ENCODE measurements at regions not wholly inside any gene's neighbourhood (a gene's known extent, or its start where the extent isn't known, plus 50 kb on each side); places are given as distances from the start of the nearest gene placed in this dataset.

DNA sequence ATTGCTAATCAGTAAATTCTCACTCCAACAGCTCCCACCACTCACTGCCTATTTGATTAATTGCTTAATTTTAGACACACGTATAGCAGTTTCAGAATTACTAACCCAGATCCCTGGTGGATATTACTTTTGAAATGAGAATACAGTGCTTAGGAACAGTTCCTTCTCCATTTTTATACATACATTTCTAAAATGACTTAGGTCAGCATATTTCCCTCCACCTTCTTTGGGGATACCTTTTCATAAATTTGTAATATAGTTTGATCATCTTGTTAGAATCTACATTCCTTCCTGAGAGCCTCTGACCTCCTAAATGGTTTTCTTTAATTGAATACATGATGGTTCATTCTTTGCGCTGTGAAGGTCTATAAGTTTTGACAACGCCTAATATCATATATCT is 279.8 kb upstream of the NETO1 start:
- Histone ChIP-seq H3K36me3 (ENCODE audit: control insufficient read depth in 4 of 4, insufficient read depth in 3 of 4, low read depth in 1 of 4, low read length in 3 of 4) (no peaks in the 10 kb centered on the region), H3K27me3 (ENCODE audit: control insufficient read depth in 4 of 4, insufficient read depth in 4 of 4, low read length in 3 of 4) (no peaks in the 10 kb centered on the region), H3K27ac (ENCODE audit: low read depth in 1 of 2, low read length in 2 of 2) (no peak overlapping the region), H3K4me1 (ENCODE audit: control insufficient read depth in 4 of 4, insufficient read depth in 4 of 4, low read length in 3 of 4) (no peaks in the 10 kb centered on the region), H3K9ac (ENCODE audit: low read depth in 1 of 2, low read length in 2 of 2) (no peak overlapping the region), H3K9me3 (ENCODE audit: control insufficient read depth in 4 of 4, low read length in 3 of 4) (no peaks in the 10 kb centered on the region), H3K4me3 (ENCODE audit: low read depth in 1 of 3, low read length in 3 of 3) (no peak overlapping the region)
- TF ChIP-seq YY1 (IDR thresholded peaks at IDR 0.05) (no peak), FOXA1 (IDR thresholded peaks at IDR 0.05) (no peak), GABPA (IDR thresholded peaks at IDR 0.05 in 1 of 2, conservative IDR thresholded peaks at IDR 0.05 in 1 of 2) (no peak), CTCF (IDR thresholded peaks at IDR 0.05; ENCODE audit: low read depth, low read length, missing input control) (no peak), NR2F2 (IDR thresholded peaks at IDR 0.05) (no peak), HNF4A (conservative IDR thresholded peaks at IDR 0.05) (no peak)
- TF ChIP-seq, protein P1, sequence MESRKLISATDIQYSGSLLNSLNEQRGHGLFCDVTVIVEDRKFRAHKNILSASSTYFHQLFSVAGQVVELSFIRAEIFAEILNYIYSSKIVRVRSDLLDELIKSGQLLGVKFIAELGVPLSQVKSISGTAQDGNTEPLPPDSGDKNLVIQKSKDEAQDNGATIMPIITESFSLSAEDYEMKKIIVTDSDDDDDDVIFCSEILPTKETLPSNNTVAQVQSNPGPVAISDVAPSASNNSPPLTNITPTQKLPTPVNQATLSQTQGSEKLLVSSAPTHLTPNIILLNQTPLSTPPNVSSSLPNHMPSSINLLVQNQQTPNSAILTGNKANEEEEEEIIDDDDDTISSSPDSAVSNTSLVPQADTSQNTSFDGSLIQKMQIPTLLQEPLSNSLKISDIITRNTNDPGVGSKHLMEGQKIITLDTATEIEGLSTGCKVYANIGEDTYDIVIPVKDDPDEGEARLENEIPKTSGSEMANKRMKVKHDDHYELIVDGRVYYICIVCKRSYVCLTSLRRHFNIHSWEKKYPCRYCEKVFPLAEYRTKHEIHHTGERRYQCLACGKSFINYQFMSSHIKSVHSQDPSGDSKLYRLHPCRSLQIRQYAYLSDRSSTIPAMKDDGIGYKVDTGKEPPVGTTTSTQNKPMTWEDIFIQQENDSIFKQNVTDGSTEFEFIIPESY (IDR thresholded peaks at IDR 0.05) = no peak
- DNase-seq (ENCODE audit: low spot score) = no peak
- WGBS = 69% methylated on average over 3 of the region's 3 CpGs

DNA sequence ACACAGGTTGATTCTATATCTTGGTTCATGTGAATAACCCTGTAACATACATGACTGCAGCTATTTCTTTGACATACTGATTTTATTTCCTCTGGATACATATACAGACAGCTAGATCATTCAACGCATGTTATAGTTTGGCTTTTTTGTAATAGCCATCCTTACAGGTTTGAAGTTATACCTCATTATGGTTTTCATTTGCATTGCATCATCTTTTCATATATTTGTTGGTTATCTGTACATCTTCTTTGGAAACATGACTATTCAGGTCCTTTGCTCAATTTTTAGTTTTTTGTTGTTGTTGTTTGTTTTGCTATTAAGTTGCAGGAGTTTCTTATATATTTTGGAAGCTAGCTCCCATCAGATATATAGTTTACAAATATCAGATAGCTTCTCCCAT is 276.2 kb upstream of the NETO1 start:
- H3K9me3 ChIP-seq (ENCODE audit: control insufficient read depth in 4 of 4, low read length in 3 of 4) = no peaks in the 10 kb centered on the region

DNA sequence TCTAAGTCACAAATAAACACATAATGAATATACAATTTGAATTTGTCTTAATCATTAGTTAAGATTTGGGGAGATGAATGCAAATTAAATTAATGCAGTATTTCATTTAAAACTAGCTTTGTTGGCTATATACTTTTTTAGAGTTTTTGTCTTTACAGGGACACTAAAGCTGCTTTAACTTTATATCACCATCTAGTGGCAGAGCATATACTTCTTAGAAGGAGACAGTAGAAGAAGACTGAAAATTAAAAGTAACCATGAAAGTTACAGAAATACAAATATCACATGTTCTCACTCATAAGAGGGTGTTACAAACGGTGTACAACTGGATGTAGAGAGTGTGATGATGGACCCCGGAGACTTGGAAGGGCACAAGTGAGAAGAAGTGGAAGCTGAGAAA is 268.3 kb upstream of the NETO1 start:
- H3K9ac ChIP-seq (ENCODE audit: low read depth in 1 of 2, low read length in 2 of 2) = no peak overlapping the region
- no peak overlapping the region for H3K4me3 ChIP-seq (ENCODE audit: low read depth in 1 of 3, low read length in 3 of 3)
- no peaks in the 10 kb centered on the region for H3K27me3 ChIP-seq (ENCODE audit: control insufficient read depth in 4 of 4, insufficient read depth in 4 of 4, low read length in 3 of 4)
- TF ChIP-seq RAD21 (IDR thresholded peaks at IDR 0.05) = peak; percentile 38 to 59
- no peak for TF ChIP-seq RXRA (IDR thresholded peaks at IDR 0.05)
- DNase-seq (ENCODE audit: low spot score) = no peak
- H3K27ac ChIP-seq (ENCODE audit: low read depth in 1 of 2, low read length in 2 of 2) = no peak overlapping the region
- WGBS = 50% methylated on average over 2 of the region's 2 CpGs
- H3K9me3 ChIP-seq (ENCODE audit: control insufficient read depth in 4 of 4, low read length in 3 of 4) = no peaks in the 10 kb centered on the region
- H3K4me1 ChIP-seq (ENCODE audit: control insufficient read depth in 4 of 4, insufficient read depth in 4 of 4, low read length in 3 of 4) = no peaks in the 10 kb centered on the region
- H3K36me3 ChIP-seq (ENCODE audit: control insufficient read depth in 4 of 4, insufficient read depth in 3 of 4, low read depth in 1 of 4, low read length in 3 of 4) = peaks cover 0 to 1% (median 0%) of the 10 kb centered on the region in 4 donors

More for the DNA sequence above, 276.2 kb upstream of the NETO1 start:
- no peak overlapping the region for H3K27ac ChIP-seq (ENCODE audit: low read depth in 1 of 2, low read length in 2 of 2)
- DNase-seq (ENCODE audit: low spot score) = no peak
- H3K4me1 ChIP-seq (ENCODE audit: control insufficient read depth in 4 of 4, insufficient read depth in 4 of 4, low read length in 3 of 4) = no peaks in the 10 kb centered on the region
- 47% methylated on average over 1 of the region's 1 CpG for WGBS
- no peak overlapping the region for H3K4me3 ChIP-seq (ENCODE audit: low read depth in 1 of 3, low read length in 3 of 3)
- peaks cover 0 to 1% (median 0%) of the 10 kb centered on the region in 4 donors for H3K36me3 ChIP-seq (ENCODE audit: control insufficient read depth in 4 of 4, insufficient read depth in 3 of 4, low read depth in 1 of 4, low read length in 3 of 4)
- TF ChIP-seq HNF4G (IDR thresholded peaks at IDR 0.05) (no peak), FOXA1 (IDR thresholded peaks at IDR 0.05) (no peak), FOXA2 (IDR thresholded peaks at IDR 0.05) (no peak)
- no peaks in the 10 kb centered on the region for H3K27me3 ChIP-seq (ENCODE audit: control insufficient read depth in 4 of 4, insufficient read depth in 4 of 4, low read length in 3 of 4)
- no peak overlapping the region for H3K9ac ChIP-seq (ENCODE audit: low read depth in 1 of 2, low read length in 2 of 2)

GRCh38 chr18:73124175-73124574 is 256.4 kb upstream of the NETO1 start:
- Histone ChIP-seq H3K36me3 (ENCODE audit: control insufficient read depth in 4 of 4, insufficient read depth in 3 of 4, low read depth in 1 of 4, low read length in 3 of 4) (no peaks in the 10 kb centered on the region), H3K27me3 (ENCODE audit: control insufficient read depth in 4 of 4, insufficient read depth in 4 of 4, low read length in 3 of 4) (no peaks in the 10 kb centered on the region), H3K9me3 (ENCODE audit: control insufficient read depth in 4 of 4, low read length in 3 of 4) (no peaks in the 10 kb centered on the region), H3K27ac (ENCODE audit: low read depth in 1 of 2, low read length in 2 of 2) (no peak overlapping the region), H3K4me3 (ENCODE audit: low read depth in 1 of 3, low read length in 3 of 3) (no peak overlapping the region), H3K9ac (ENCODE audit: low read depth in 1 of 2, low read length in 2 of 2) (no peak overlapping the region), H3K4me1 (ENCODE audit: control insufficient read depth in 4 of 4, insufficient read depth in 4 of 4, low read length in 3 of 4) (no peaks in the 10 kb centered on the region)
- no peak for TF ChIP-seq RAD21 (IDR thresholded peaks at IDR 0.05)
- no peak for TF ChIP-seq JUND (IDR thresholded peaks at IDR 0.05)
- no peak for TF ChIP-seq FOXA1 (IDR thresholded peaks at IDR 0.05)
- no peak for TF ChIP-seq RXRA (IDR thresholded peaks at IDR 0.05)
- TF ChIP-seq TAF1 (conservative IDR thresholded peaks at IDR 0.05) = no peak
- TF ChIP-seq NR2F2 (IDR thresholded peaks at IDR 0.05) = no peak
- TF ChIP-seq, protein P2, sequence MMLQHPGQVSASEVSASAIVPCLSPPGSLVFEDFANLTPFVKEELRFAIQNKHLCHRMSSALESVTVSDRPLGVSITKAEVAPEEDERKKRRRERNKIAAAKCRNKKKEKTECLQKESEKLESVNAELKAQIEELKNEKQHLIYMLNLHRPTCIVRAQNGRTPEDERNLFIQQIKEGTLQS (IDR thresholded peaks at IDR 0.05) = no peak
- TF ChIP-seq HNF4A (conservative IDR thresholded peaks at IDR 0.05) = no peak
- TF ChIP-seq, protein P1 (IDR thresholded peaks at IDR 0.05) = no peak
- no peak for TF ChIP-seq YY1 (IDR thresholded peaks at IDR 0.05)
- DNase-seq (ENCODE audit: low spot score) = no peak
- WGBS = 71% methylated on average over 2 of the region's 2 CpGs

Measured in liver (tissue), 8 donors.